Endothelial cell of umbilical vein (primary cell): ENCODE measurements at regions not wholly inside any gene's neighbourhood (a gene's known extent, or its start where the extent isn't known, plus 50 kb on each side); places are given as distances from the start of the nearest gene placed in this dataset.
"Not testable (repeated sequence)": the region's sequence is repeated elsewhere in the genome, so short reads cannot be mapped to it uniquely, and the experiment has no call there.

ENCODE experiments used
- EZH2 ChIP-seq: IDR thresholded peaks from 2 replicates; pipeline ENCODE4 v1.6.1; 2012; ENCODE audit warnings: borderline replicate concordance, low read depth, mild to moderate bottlenecking, moderate library complexity, low read length, inconsistent platforms; ENCODE audit not compliant: severe bottlenecking
- JUN ChIP-seq: IDR thresholded peaks from 2 replicates; pipeline ENCODE4 v1.6.1; 2011; ENCODE audit warnings: borderline replicate concordance, low read depth; ENCODE audit not compliant: insufficient read length, insufficient read depth
- MAX ChIP-seq: IDR thresholded peaks from 2 replicates; pipeline ENCODE4 v1.6.1; 2011; ENCODE audit not compliant: insufficient read depth, insufficient read length
- POLR2A ChIP-seq: IDR thresholded peaks from 2 replicates; pipeline ENCODE4 v1.6.1; 2012; ENCODE audit warnings: low read depth, mild to moderate bottlenecking, control low read depth, low read length
- POLR2AphosphoS5 ChIP-seq: IDR thresholded peaks from 2 replicates; pipeline ENCODE4 v1.6.1; 2012; ENCODE audit warnings: low read depth, mild to moderate bottlenecking, control low read depth, low read length, moderate library complexity; ENCODE audit not compliant: insufficient read depth
- TF ChIP-seq, protein P1 (sequence below), 2 donors: IDR thresholded peaks; 1 replicate in 1 of 2; 2 replicates in 1 of 2; pipeline ENCODE4 v1.5.1; 2011; ENCODE audit warnings: low read length in 2 of 2, mild to moderate bottlenecking in 2 of 2, moderate library complexity in 2 of 2, control low read depth in 1 of 2, inconsistent platforms in 1 of 2, low read depth in 1 of 2; ENCODE audit not compliant: insufficient read depth in 1 of 2; ENCODE audit errors: extremely low read depth in 1 of 2

DNA sequence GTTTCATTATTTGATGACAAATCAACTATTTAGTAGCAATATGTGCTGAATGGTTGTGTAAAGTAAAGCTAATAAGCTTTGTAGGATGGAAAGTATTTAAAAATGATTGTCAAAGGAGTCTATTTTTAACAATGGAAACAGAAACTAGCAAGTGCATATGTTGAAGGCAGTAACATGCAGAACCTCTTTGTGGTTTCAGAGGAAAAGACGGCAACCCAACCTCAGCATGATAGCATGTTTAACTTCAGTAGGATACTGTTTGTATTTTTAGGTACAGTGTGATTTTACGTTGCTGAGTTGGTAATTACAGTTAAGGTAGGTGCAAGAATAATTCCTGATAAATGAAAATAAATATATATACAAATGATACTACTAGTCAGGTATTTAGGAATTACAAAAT lies 545.4 kb downstream of the CDY1 start:
- not testable (repeated sequence) for TF ChIP-seq POLR2A, EZH2, MAX, POLR2AphosphoS5, JUN
- TF ChIP-seq, protein P1, sequence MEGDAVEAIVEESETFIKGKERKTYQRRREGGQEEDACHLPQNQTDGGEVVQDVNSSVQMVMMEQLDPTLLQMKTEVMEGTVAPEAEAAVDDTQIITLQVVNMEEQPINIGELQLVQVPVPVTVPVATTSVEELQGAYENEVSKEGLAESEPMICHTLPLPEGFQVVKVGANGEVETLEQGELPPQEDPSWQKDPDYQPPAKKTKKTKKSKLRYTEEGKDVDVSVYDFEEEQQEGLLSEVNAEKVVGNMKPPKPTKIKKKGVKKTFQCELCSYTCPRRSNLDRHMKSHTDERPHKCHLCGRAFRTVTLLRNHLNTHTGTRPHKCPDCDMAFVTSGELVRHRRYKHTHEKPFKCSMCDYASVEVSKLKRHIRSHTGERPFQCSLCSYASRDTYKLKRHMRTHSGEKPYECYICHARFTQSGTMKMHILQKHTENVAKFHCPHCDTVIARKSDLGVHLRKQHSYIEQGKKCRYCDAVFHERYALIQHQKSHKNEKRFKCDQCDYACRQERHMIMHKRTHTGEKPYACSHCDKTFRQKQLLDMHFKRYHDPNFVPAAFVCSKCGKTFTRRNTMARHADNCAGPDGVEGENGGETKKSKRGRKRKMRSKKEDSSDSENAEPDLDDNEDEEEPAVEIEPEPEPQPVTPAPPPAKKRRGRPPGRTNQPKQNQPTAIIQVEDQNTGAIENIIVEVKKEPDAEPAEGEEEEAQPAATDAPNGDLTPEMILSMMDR (IDR thresholded peaks at IDR 0.05; ENCODE audit: extremely low read depth in 1 of 2, insufficient read depth in 1 of 2, low read depth in 1 of 2, low read length in 2 of 2): not testable (repeated sequence)
